ENCODE measurements at regions not wholly inside any gene's neighbourhood (a gene's known extent, or its start where the extent isn't known, plus 50 kb on each side); places are given as distances from the start of the nearest gene placed in this dataset.

DNA sequence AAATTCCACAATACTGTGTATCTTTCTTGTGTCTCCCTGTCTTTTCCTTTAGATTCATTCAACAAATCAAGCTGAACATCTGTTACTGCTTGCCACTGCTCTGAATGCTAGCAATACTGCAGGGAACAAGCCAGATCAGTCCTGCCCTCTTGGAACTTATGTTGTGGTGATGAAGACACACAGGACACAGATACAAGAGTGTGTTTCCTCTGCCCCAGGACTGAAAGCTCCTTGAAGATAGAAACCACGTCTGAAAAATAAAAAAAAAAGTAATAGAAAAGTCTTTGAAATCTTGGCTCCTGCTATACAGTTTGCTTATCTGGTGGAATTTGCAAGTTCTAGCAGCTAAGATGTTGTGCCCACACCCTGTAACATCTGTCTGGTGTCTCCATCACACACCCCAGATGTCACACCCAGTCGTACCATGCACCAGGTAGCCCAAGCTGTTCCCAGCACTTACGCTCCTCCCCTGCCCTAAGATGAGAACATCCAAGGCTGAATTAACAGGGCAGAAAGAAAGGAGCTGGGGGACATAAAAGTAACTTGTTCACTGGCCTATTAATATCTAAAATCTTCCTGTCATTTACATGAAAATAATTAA lies 80.2 kb upstream of the GALNT2 start:
- TF ChIP-seq CTCF (conservative IDR thresholded peaks at IDR 0.05 in 1 of 2, IDR thresholded peaks at IDR 0.05 in 1 of 2; ENCODE audit: extremely low read depth in 1 of 2, insufficient read depth in 1 of 2, low read depth in 1 of 2, low read length in 2 of 2) (no peak), EZH2 (IDR thresholded peaks at IDR 0.05; ENCODE audit: borderline replicate concordance, low read length) (no peak)
